ENCODE measurements at regions not wholly inside any gene's neighbourhood (a gene's known extent, or its start where the extent isn't known, plus 50 kb on each side); places are given as distances from the start of the nearest gene placed in this dataset.

- Histone ChIP-seq H3K27ac (ENCODE audit: low read length) (no peak overlapping the region), H3K27me3 (ENCODE audit: insufficient read depth, low read length) (no peaks in the 10 kb centered on the region), H3K4me1 (ENCODE audit: insufficient read depth, low read length) (peaks cover 19% of the 10 kb centered on the region), H3K9ac (ENCODE audit: low read depth, low read length) (no peak overlapping the region), H3K4me3 (ENCODE audit: low read length) (no peak overlapping the region), H3K36me3 (ENCODE audit: insufficient read depth, low read depth, low read length) (no peaks in the 10 kb centered on the region), H3K9me3 (ENCODE audit: insufficient read depth, low read depth, low read length) (no peaks in the 10 kb centered on the region)
These were observed 350.7 kb downstream of the GLRX3 start for GRCh38 chr10:130486906-130487305.

DNA sequence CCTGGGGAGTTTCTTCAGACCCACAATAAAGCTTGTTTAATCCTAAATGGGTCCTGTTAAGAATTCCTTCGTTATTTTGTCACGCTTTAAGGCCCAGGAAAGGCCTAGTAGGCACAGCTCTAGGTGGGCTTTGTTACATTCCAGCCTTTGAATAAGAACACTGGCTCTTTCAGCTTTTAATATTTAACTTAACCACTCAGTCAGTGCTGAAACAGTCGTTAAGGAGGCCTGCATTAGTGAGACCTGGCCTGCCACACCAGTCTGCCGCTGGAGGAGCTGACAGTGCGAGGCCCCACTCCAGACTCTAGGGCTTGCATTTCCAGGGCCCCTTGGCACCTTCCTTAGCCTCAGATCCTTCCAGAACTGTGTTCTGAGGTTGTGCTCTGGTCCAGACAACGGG is 351.4 kb downstream of the GLRX3 start:
- Histone ChIP-seq H3K9me3 (ENCODE audit: insufficient read depth, low read depth, low read length) (no peaks in the 10 kb centered on the region), H3K4me3 (ENCODE audit: low read length) (no peak overlapping the region)

GRCh38 chr10:130489891-130490290 is 353.7 kb downstream of the GLRX3 start:
- H3K9ac ChIP-seq (ENCODE audit: low read depth, low read length): no peak overlapping the region
- H3K27ac ChIP-seq (ENCODE audit: low read length): no peak overlapping the region
- peaks cover 19% of the 10 kb centered on the region for H3K4me1 ChIP-seq (ENCODE audit: insufficient read depth, low read length)
- no peaks in the 10 kb centered on the region for H3K9me3 ChIP-seq (ENCODE audit: insufficient read depth, low read depth, low read length)
- H3K36me3 ChIP-seq (ENCODE audit: insufficient read depth, low read depth, low read length): no peaks in the 10 kb centered on the region
- no peak overlapping the region for H3K4me3 ChIP-seq (ENCODE audit: low read length)
- no peaks in the 10 kb centered on the region for H3K27me3 ChIP-seq (ENCODE audit: insufficient read depth, low read length)

More for the DNA sequence above, 351.4 kb downstream of the GLRX3 start:
- Histone ChIP-seq H3K4me1 (ENCODE audit: insufficient read depth, low read length) (peaks cover 19% of the 10 kb centered on the region), H3K27ac (ENCODE audit: low read length) (no peak overlapping the region), H3K27me3 (ENCODE audit: insufficient read depth, low read length) (no peaks in the 10 kb centered on the region), H3K36me3 (ENCODE audit: insufficient read depth, low read depth, low read length) (no peaks in the 10 kb centered on the region), H3K9ac (ENCODE audit: low read depth, low read length) (no peak overlapping the region)

GRCh38 chr10:130491011-130491692 is 355.0 kb downstream of the GLRX3 start:
- Histone ChIP-seq H3K4me1 (ENCODE audit: insufficient read depth, low read length) (peaks cover 19% of the 10 kb centered on the region), H3K36me3 (ENCODE audit: insufficient read depth, low read depth, low read length) (no peaks in the 10 kb centered on the region), H3K27ac (ENCODE audit: low read length) (no peak overlapping the region), H3K9ac (ENCODE audit: low read depth, low read length) (no peak overlapping the region), H3K4me3 (ENCODE audit: low read length) (no peak overlapping the region), H3K27me3 (ENCODE audit: insufficient read depth, low read length) (no peaks in the 10 kb centered on the region), H3K9me3 (ENCODE audit: insufficient read depth, low read depth, low read length) (no peaks in the 10 kb centered on the region)

GRCh38 chr10:130491693-130492050 is 355.5 kb downstream of the GLRX3 start:
- H3K9ac ChIP-seq (ENCODE audit: low read depth, low read length): no peak overlapping the region
- peaks cover 19% of the 10 kb centered on the region for H3K4me1 ChIP-seq (ENCODE audit: insufficient read depth, low read length)
- no peak overlapping the region for H3K27ac ChIP-seq (ENCODE audit: low read length)
- H3K27me3 ChIP-seq (ENCODE audit: insufficient read depth, low read length): no peaks in the 10 kb centered on the region
- H3K9me3 ChIP-seq (ENCODE audit: insufficient read depth, low read depth, low read length): no peaks in the 10 kb centered on the region
- no peaks in the 10 kb centered on the region for H3K36me3 ChIP-seq (ENCODE audit: insufficient read depth, low read depth, low read length)
- no peak overlapping the region for H3K4me3 ChIP-seq (ENCODE audit: low read length)

GRCh38 chr10:130492266-130492934 is 356.2 kb downstream of the GLRX3 start:
- no peak overlapping the region for H3K27ac ChIP-seq (ENCODE audit: low read length)
- H3K4me3 ChIP-seq (ENCODE audit: low read length): no peak overlapping the region
- H3K9ac ChIP-seq (ENCODE audit: low read depth, low read length): no peak overlapping the region
- H3K9me3 ChIP-seq (ENCODE audit: insufficient read depth, low read depth, low read length): no peaks in the 10 kb centered on the region
- no peaks in the 10 kb centered on the region for H3K27me3 ChIP-seq (ENCODE audit: insufficient read depth, low read length)
- no peaks in the 10 kb centered on the region for H3K36me3 ChIP-seq (ENCODE audit: insufficient read depth, low read depth, low read length)
- H3K4me1 ChIP-seq (ENCODE audit: insufficient read depth, low read length): peaks cover 17% of the 10 kb centered on the region

GRCh38 chr10:130493021-130493420 is 356.8 kb downstream of the GLRX3 start:
- Histone ChIP-seq H3K9ac (ENCODE audit: low read depth, low read length) (no peak overlapping the region), H3K27ac (ENCODE audit: low read length) (no peak overlapping the region), H3K9me3 (ENCODE audit: insufficient read depth, low read depth, low read length) (no peaks in the 10 kb centered on the region), H3K27me3 (ENCODE audit: insufficient read depth, low read length) (no peaks in the 10 kb centered on the region), H3K36me3 (ENCODE audit: insufficient read depth, low read depth, low read length) (no peaks in the 10 kb centered on the region), H3K4me3 (ENCODE audit: low read length) (no peak overlapping the region), H3K4me1 (ENCODE audit: insufficient read depth, low read length) (peaks cover 14% of the 10 kb centered on the region)

- Histone ChIP-seq H3K4me3 (ENCODE audit: low read length) (no peak overlapping the region), H3K27ac (ENCODE audit: low read length) (no peak overlapping the region), H3K4me1 (ENCODE audit: insufficient read depth, low read length) (peaks cover 14% of the 10 kb centered on the region), H3K9ac (ENCODE audit: low read depth, low read length) (no peak overlapping the region), H3K9me3 (ENCODE audit: insufficient read depth, low read depth, low read length) (no peaks in the 10 kb centered on the region), H3K36me3 (ENCODE audit: insufficient read depth, low read depth, low read length) (no peaks in the 10 kb centered on the region), H3K27me3 (ENCODE audit: insufficient read depth, low read length) (no peaks in the 10 kb centered on the region)
These were observed 357.4 kb downstream of the GLRX3 start for GRCh38 chr10:130493446-130494145.

- Histone ChIP-seq H3K36me3 (ENCODE audit: insufficient read depth, low read depth, low read length) (no peaks in the 10 kb centered on the region), H3K9me3 (ENCODE audit: insufficient read depth, low read depth, low read length) (no peaks in the 10 kb centered on the region), H3K4me1 (ENCODE audit: insufficient read depth, low read length) (peaks cover 12% of the 10 kb centered on the region), H3K27ac (ENCODE audit: low read length) (no peak overlapping the region), H3K9ac (ENCODE audit: low read depth, low read length) (no peak overlapping the region), H3K27me3 (ENCODE audit: insufficient read depth, low read length) (no peaks in the 10 kb centered on the region), H3K4me3 (ENCODE audit: low read length) (no peak overlapping the region)
These were observed 359.1 kb downstream of the GLRX3 start for GRCh38 chr10:130495116-130495862.

DNA sequence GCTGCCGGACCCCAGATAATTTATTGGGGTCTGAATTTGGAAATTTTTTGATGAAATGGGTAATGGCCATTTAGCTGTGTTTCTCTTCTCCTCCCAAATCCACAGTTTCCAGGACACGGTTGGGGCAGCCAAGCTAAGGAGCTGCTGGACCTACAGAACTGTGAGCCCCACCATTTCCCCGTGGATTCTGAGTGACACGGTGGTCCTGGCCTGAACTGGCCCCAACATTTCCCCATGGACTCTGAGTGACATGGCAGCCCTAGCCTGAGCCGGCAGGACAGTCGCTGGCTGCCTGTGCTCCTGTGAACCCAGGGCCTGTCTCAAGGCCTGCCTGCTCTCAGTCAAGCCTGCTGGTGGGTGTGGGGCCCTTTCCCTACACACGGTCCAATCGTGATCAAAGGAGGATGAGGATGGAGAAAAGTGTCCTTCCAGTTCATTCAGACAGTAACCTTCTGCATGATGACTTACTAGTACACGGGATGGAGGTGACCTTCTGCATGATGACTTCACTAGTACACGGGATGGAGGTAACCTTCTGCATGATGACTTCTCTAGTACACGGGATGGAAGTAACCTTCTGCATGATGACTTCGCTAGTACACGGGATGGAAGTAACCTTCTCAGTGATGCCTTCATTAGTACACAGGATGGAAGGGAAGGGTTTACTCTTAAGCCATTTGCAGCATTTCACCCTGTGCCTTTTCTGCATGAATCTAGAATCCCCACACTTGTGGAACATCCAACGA is 359.9 kb downstream of the GLRX3 start:
- Histone ChIP-seq H3K27me3 (ENCODE audit: insufficient read depth, low read length) (no peaks in the 10 kb centered on the region), H3K4me1 (ENCODE audit: insufficient read depth, low read length) (peaks cover 5% of the 10 kb centered on the region), H3K9ac (ENCODE audit: low read depth, low read length) (no peak overlapping the region), H3K36me3 (ENCODE audit: insufficient read depth, low read depth, low read length) (no peaks in the 10 kb centered on the region), H3K9me3 (ENCODE audit: insufficient read depth, low read depth, low read length) (no peaks in the 10 kb centered on the region), H3K27ac (ENCODE audit: low read length) (no peak overlapping the region), H3K4me3 (ENCODE audit: low read length) (no peak overlapping the region)
